H1 (cell line): ENCODE measurements at regions not wholly inside any gene's neighbourhood (a gene's known extent, or its start where the extent isn't known, plus 50 kb on each side); places are given as distances from the start of the nearest gene placed in this dataset.
A peak's percentile ranks its signal among the peaks of the same experiment; 100 is the strongest.

ENCODE experiments used
- BRCA1 ChIP-seq: IDR thresholded peaks from 2 replicates; pipeline ENCODE4 v1.6.1; 2012; ENCODE audit warnings: low read depth, low read length, improper control_type of control experiment
- CBX5 ChIP-seq: fragments of 300-800, 300-1000 bp; sonication (generic); IDR thresholded peaks from 2 replicates; pipeline ENCODE4 v1.7.1; 2016; ENCODE audit warnings: antibody characterized with exemption, low read length, low read depth
- CTBP2 ChIP-seq: IDR thresholded peaks from 2 replicates; pipeline ENCODE4 v1.7.0; 2011; ENCODE audit warnings: borderline replicate concordance, mild to moderate bottlenecking, moderate library complexity, mixed read lengths, low read length; ENCODE audit not compliant: insufficient read depth, insufficient read length
- EGR1 ChIP-seq: IDR thresholded peaks from 2 replicates; pipeline ENCODE4 v1.6.1; 2011; ENCODE audit warnings: low read depth, low read length, borderline replicate concordance
- EP300 ChIP-seq, 2 experiments: IDR thresholded peaks; 1 replicate in 1 of 2; 2 replicates in 1 of 2; pipeline ENCODE4 v1.6.1; 2011 to 2012; ENCODE audit warnings: low read depth in 2 of 2, low read length in 2 of 2, mild to moderate bottlenecking in 2 of 2, borderline replicate concordance in 1 of 2, inconsistent platforms in 1 of 2, moderate library complexity in 1 of 2
- GABPA ChIP-seq: IDR thresholded peaks from 2 replicates; pipeline ENCODE4 v1.6.1; 2011; ENCODE audit warnings: mild to moderate bottlenecking, low read length, moderate library complexity, borderline replicate concordance; ENCODE audit not compliant: insufficient read depth
- KDM1A ChIP-seq: fragments of 200-600, 300-600 bp; sonication (generic); IDR thresholded peaks from 2 replicates; pipeline ENCODE4 v1.7.1; 2016; ENCODE audit warnings: mild to moderate bottlenecking, low read length, borderline replicate concordance
- KDM4A ChIP-seq: IDR thresholded peaks from one replicate; pipeline ENCODE4 v1.7.1; 2012; ENCODE audit warnings: low read depth, mild to moderate bottlenecking, moderate library complexity, low read length, inconsistent platforms; ENCODE audit not compliant: severe bottlenecking
- KDM5A ChIP-seq: fragments of 200-600 bp; IDR thresholded peaks from 2 replicates; pipeline ENCODE4 v1.7.1; 2012; ENCODE audit warnings: mild to moderate bottlenecking, low read length, inconsistent platforms, mixed read lengths
- POU5F1 ChIP-seq: IDR thresholded peaks from 2 replicates; pipeline ENCODE4 v1.6.1; 2011; ENCODE audit warnings: low read depth, mild to moderate bottlenecking, low read length, moderate library complexity
- RAD21 ChIP-seq, 2 experiments: IDR thresholded peaks in 1 of 2; conservative IDR thresholded peaks in 1 of 2; 2 replicates each; pipeline ENCODE4 v1.6.1; 2011; ENCODE audit warnings: low read depth in 2 of 2, low read length in 2 of 2, improper control_type of control experiment in 1 of 2, inconsistent platforms in 1 of 2, mild to moderate bottlenecking in 1 of 2, moderate library complexity in 1 of 2
- RBBP5 ChIP-seq: IDR thresholded peaks from 2 replicates; pipeline ENCODE4 v1.7.1; 2012; ENCODE audit warnings: low read depth, mild to moderate bottlenecking, inconsistent platforms, low read length, moderate library complexity, borderline replicate concordance
- SAP30 ChIP-seq: fragments of 300-600 bp; sonication (generic); IDR thresholded peaks from 2 replicates; pipeline ENCODE4 v1.7.1; 2012; ENCODE audit warnings: low read length, moderate library complexity, mild to moderate bottlenecking, inconsistent platforms; ENCODE audit not compliant: insufficient read depth, insufficient replicate concordance
- SIRT6 ChIP-seq: IDR thresholded peaks from one replicate; pipeline ENCODE4 v1.7.1; 2012; ENCODE audit warnings: low read length, inconsistent platforms
- SP2 ChIP-seq: IDR thresholded peaks from 2 replicates; pipeline ENCODE4 v1.6.1; 2012; ENCODE audit warnings: mild to moderate bottlenecking, low read length, inconsistent platforms
- SRF ChIP-seq: IDR thresholded peaks from 2 replicates; pipeline ENCODE4 v1.6.1; 2011; ENCODE audit warnings: mild to moderate bottlenecking, low read depth, low read length, moderate library complexity
- TAF7 ChIP-seq: optimal IDR thresholded peaks from 2 replicates; pipeline ENCODE3; 2011; ENCODE audit warnings: low read depth, mild to moderate bottlenecking, inconsistent platforms, low read length, moderate library complexity, borderline replicate concordance
- TEAD4 ChIP-seq: IDR thresholded peaks from 2 replicates; pipeline ENCODE4 v1.6.1; 2012; ENCODE audit warnings: low read depth, low read length, inconsistent platforms, mixed read lengths
- YY1 ChIP-seq: IDR thresholded peaks from 2 replicates; pipeline ENCODE4 v1.6.1; 2011; ENCODE audit warnings: low read depth, mild to moderate bottlenecking, low read length
- ZNF274 ChIP-seq: IDR thresholded peaks from 2 replicates; pipeline ENCODE4 v1.7.0; 2012; ENCODE audit warnings: low read length, borderline replicate concordance; ENCODE audit errors: extremely low read depth
- TF ChIP-seq, protein P1 (sequence below): IDR thresholded peaks from 2 replicates; pipeline ENCODE4 v1.6.1; 2012; ENCODE audit warnings: low read length, inconsistent platforms
- TF ChIP-seq, protein P2 (sequence below): IDR thresholded peaks from 2 replicates; pipeline ENCODE4 v1.6.1; 2012; ENCODE audit warnings: inconsistent platforms
- TF ChIP-seq, protein P3 (sequence below): IDR thresholded peaks from 2 replicates; pipeline ENCODE4 v1.6.1; 2011; ENCODE audit warnings: low read depth, mild to moderate bottlenecking, low read length; ENCODE audit not compliant: insufficient read depth

DNA sequence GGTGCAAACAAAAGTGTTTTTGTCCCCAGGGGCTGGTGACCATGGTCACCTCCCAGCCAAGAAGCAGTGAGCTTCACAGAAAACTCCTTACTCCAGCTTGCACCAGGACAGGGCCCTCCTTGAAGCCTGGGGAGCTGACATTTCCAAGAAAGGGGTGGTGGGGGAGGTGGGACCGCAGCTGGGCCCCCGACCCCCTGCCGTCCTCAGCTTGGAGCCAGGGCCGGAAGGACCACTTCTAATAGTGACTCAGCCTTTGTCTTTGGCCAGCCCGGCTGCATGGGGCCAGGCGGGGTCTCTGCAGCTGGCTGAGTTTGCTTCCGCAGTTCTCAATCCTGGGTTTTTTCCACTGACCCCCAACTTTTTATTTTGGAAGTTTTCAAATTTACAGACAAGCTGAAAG lies 136.5 kb upstream of the POU3F1 start (continued):
- TF ChIP-seq KDM4A (no peak), CTBP2 (peak; percentile 73), SP2 (no peak), KDM5A (no peak), RAD21 (IDR thresholded peaks at IDR 0.05 in 1 of 2, conservative IDR thresholded peaks at IDR 0.05 in 1 of 2; ENCODE audit: low read depth in 2 of 2, low read length in 2 of 2) (peak in 1 of 2 experiments; percentile 15; a peak in 1 of 4 replicates), SAP30 (no peak), TEAD4 (no peak), TAF7 (peak; percentile 41), POU5F1 (no peak), GABPA (no peak), BRCA1 (no peak), KDM1A (no peak; the same call in 1 of the 2 replicates), YY1 (no peak), SIRT6 (no peak), RBBP5 (no peak), ZNF274 (no peak), CBX5 (no peak), EP300 (IDR thresholded peaks at IDR 0.05; ENCODE audit: borderline replicate concordance in 1 of 2, low read depth in 2 of 2, low read length in 2 of 2) (0 out of 3 replicates have a peak, but pooled peaks of 1 of the 2 experiments have one; percentile 54), EGR1 (no peak), SRF (no peak)
- TF ChIP-seq, protein P1, sequence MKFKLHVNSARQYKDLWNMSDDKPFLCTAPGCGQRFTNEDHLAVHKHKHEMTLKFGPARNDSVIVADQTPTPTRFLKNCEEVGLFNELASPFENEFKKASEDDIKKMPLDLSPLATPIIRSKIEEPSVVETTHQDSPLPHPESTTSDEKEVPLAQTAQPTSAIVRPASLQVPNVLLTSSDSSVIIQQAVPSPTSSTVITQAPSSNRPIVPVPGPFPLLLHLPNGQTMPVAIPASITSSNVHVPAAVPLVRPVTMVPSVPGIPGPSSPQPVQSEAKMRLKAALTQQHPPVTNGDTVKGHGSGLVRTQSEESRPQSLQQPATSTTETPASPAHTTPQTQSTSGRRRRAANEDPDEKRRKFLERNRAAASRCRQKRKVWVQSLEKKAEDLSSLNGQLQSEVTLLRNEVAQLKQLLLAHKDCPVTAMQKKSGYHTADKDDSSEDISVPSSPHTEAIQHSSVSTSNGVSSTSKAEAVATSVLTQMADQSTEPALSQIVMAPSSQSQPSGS, result no peak
- TF ChIP-seq, protein P2, sequence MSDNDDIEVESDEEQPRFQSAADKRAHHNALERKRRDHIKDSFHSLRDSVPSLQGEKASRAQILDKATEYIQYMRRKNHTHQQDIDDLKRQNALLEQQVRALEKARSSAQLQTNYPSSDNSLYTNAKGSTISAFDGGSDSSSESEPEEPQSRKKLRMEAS, result peak; percentile 32; the same call in 1 of the 2 replicates
- TF ChIP-seq, protein P3, sequence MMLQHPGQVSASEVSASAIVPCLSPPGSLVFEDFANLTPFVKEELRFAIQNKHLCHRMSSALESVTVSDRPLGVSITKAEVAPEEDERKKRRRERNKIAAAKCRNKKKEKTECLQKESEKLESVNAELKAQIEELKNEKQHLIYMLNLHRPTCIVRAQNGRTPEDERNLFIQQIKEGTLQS, result no peak
